Ishikawa (cell line): ENCODE measurements at regions not wholly inside any gene's neighbourhood (a gene's known extent, or its start where the extent isn't known, plus 50 kb on each side); places are given as distances from the start of the nearest gene placed in this dataset.

ENCODE experiments used
- CEBPB ChIP-seq: IDR thresholded peaks from 2 replicates; pipeline ENCODE4 v1.6.1; 2012
- CREB1 ChIP-seq: IDR thresholded peaks from 2 replicates; pipeline ENCODE4 v1.6.1; 2012; ENCODE audit warnings: low read depth
- EP300 ChIP-seq: IDR thresholded peaks from 2 replicates; pipeline ENCODE4 v1.6.1; 2012; ENCODE audit warnings: borderline replicate concordance
- FOXM1 ChIP-seq: IDR thresholded peaks from 2 replicates; pipeline ENCODE4 v1.6.1; 2012; ENCODE audit warnings: low read depth, borderline replicate concordance
- MAX ChIP-seq: IDR thresholded peaks from 2 replicates; pipeline ENCODE4 v1.6.1; 2012
- NFIC ChIP-seq: IDR thresholded peaks from 2 replicates; pipeline ENCODE4 v1.6.1; 2012
- RAD21 ChIP-seq: IDR thresholded peaks from 2 replicates; pipeline ENCODE4 v1.6.1; 2012; ENCODE audit warnings: low read depth
- REST ChIP-seq: IDR thresholded peaks from 2 replicates; pipeline ENCODE4 v1.6.1; 2012; ENCODE audit warnings: low read depth, mild to moderate bottlenecking
- TAF1 ChIP-seq: IDR thresholded peaks from 2 replicates; pipeline ENCODE4 v1.6.1; 2012; ENCODE audit warnings: low read depth, mild to moderate bottlenecking
- TEAD4 ChIP-seq: IDR thresholded peaks from 2 replicates; pipeline ENCODE4 v1.6.1; 2012
- USF1 ChIP-seq: IDR thresholded peaks from 2 replicates; pipeline ENCODE4 v1.6.1; 2012
- ZBTB7A ChIP-seq: IDR thresholded peaks from 2 replicates; pipeline ENCODE4 v1.6.1; 2012; ENCODE audit warnings: low read depth

- TF ChIP-seq CREB1 (no peak), MAX (no peak), RAD21 (no peak), REST (no peak), NFIC (no peak), EP300 (no peak), TAF1 (no peak), FOXM1 (no peak), TEAD4 (no peak), USF1 (no peak), ZBTB7A (no peak), CEBPB (no peak)
Measured at GRCh38 chr1:60880202-60880601, 202.2 kb upstream of the NFIA start.
